ENCODE measurements at regions not wholly inside any gene's neighbourhood (a gene's known extent, or its start where the extent isn't known, plus 50 kb on each side); places are given as distances from the start of the nearest gene placed in this dataset.

- Mint-ChIP-seq H3K36me3 (no peaks in the 10 kb centered on the region), H3K4me3 (no peak overlapping the region), H3K27me3 (peaks cover 0 to 2% (median 0%) of the 10 kb centered on the region in 5 donors), H3K4me1 (no peaks in the 10 kb centered on the region), H3K9me3 (peaks cover 0 to 2% (median 0%) of the 10 kb centered on the region in 9 donors), H3K27ac (no peak overlapping the region)
- no peak for DNase-seq
- POLR2A ChIA-PET = no interaction called here
- ATAC-seq = no peak
These were observed 237.5 kb upstream of the CTSO start for GRCh38 chr4:156191044-156191781.

DNA sequence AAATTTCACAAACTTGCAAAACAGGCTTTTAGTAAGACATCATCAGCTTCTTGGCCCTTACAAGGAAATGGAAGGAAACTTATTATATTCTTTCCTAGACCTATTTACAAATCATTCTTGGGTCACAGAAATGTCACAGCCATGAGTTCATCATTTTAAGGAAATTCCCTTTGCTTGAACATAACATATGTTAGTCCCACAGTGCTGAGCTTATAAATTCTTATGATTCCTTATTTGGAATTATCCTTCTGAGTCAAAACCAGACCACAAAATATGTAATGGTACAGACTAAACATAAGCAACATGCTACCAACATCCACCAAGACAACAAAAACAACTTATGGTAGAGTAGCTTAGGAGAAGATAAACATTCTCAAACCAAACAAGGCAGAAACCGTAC, 236.9 kb upstream of the CTSO start:
- Mint-ChIP-seq H3K27me3 (peaks cover 0 to 2% (median 0%) of the 10 kb centered on the region in 5 donors), H3K36me3 (no peaks in the 10 kb centered on the region), H3K27ac (no peak overlapping the region), H3K9me3 (peaks cover 0 to 2% (median 0%) of the 10 kb centered on the region in 9 donors), H3K4me3 (no peak overlapping the region), H3K4me1 (no peaks in the 10 kb centered on the region)
- ATAC-seq (no peak), DNase-seq (no peak)
- POLR2A ChIA-PET = no interaction called here

DNA sequence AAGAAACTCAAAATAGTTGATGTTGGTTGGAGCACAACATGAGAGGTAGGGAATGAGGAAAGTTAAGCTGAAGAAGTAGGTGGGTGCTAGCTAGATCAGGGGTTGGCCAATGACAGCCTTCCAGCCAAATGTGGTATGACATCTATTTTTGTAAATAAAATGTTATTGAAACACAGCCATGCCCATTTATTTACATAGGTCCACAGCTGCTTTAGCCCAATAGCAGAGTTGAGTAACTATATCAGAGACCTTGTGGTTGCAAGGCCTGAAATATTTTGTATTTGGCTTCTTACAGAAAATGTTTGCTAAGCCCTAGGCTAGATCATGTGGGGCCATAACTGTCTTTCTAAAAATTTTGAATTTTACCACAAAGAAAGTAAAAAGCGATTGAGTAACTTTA, 234.9 kb upstream of the CTSO start:
- no peak for ATAC-seq
- Mint-ChIP-seq H3K4me1 (no peaks in the 10 kb centered on the region), H3K27ac (no peak overlapping the region), H3K36me3 (no peaks in the 10 kb centered on the region), H3K27me3 (peaks cover 0 to 2% (median 0%) of the 10 kb centered on the region in 5 donors), H3K9me3 (no peaks in the 10 kb centered on the region), H3K4me3 (no peak overlapping the region)
- POLR2A ChIA-PET = no interaction called here
- no peak for DNase-seq

GRCh38 chr4:156186111-156186510, 232.4 kb upstream of the CTSO start:
- no peaks in the 10 kb centered on the region for H3K36me3 Mint-ChIP-seq
- DNase-seq (no peak), ATAC-seq (no peak)
- no peak overlapping the region for H3K4me3 Mint-ChIP-seq
- no peaks in the 10 kb centered on the region for H3K9me3 Mint-ChIP-seq
- H3K27me3 Mint-ChIP-seq = peaks cover 0 to 2% (median 0%) of the 10 kb centered on the region in 5 donors
- no peaks in the 10 kb centered on the region for H3K4me1 Mint-ChIP-seq
- POLR2A ChIA-PET = no interaction called here
- no peak overlapping the region for H3K27ac Mint-ChIP-seq

GRCh38 chr4:156185514-156186055, 231.9 kb upstream of the CTSO start:
- H3K4me1 Mint-ChIP-seq = no peaks in the 10 kb centered on the region
- ATAC-seq = no peak
- H3K36me3 Mint-ChIP-seq = no peaks in the 10 kb centered on the region
- H3K27me3 Mint-ChIP-seq = no peaks in the 10 kb centered on the region
- no peaks in the 10 kb centered on the region for H3K9me3 Mint-ChIP-seq
- DNase-seq = no peak
- POLR2A ChIA-PET = no interaction called here
- no peak overlapping the region for H3K27ac Mint-ChIP-seq
- H3K4me3 Mint-ChIP-seq = no peak overlapping the region

DNA sequence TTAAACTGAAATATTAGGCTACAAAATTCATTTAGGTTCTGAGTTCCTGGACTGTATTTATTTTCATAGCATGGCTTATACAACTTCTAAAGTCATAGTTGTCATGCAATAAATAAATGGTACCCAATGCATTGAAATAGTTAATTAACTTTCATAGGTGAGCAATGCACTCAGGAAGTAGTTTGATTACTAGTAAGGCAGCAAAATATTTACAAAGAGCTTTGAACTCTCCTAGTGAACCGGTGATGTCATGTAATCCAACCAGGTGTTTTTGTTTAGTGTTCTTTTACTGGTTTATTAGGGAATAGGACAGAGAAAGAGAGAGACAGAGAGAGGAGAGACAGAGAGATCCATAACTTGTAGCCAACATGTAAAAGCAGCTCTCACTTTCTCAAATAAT, 228.6 kb upstream of the CTSO start:
- DNase-seq (no peak), ATAC-seq (no peak)
- Mint-ChIP-seq H3K4me3 (no peak overlapping the region), H3K4me1 (no peaks in the 10 kb centered on the region), H3K27me3 (no peaks in the 10 kb centered on the region), H3K36me3 (no peaks in the 10 kb centered on the region), H3K27ac (no peak overlapping the region), H3K9me3 (peaks cover 0 to 4% (median 0%) of the 10 kb centered on the region in 9 donors)
- POLR2A ChIA-PET = no interaction called here

DNA sequence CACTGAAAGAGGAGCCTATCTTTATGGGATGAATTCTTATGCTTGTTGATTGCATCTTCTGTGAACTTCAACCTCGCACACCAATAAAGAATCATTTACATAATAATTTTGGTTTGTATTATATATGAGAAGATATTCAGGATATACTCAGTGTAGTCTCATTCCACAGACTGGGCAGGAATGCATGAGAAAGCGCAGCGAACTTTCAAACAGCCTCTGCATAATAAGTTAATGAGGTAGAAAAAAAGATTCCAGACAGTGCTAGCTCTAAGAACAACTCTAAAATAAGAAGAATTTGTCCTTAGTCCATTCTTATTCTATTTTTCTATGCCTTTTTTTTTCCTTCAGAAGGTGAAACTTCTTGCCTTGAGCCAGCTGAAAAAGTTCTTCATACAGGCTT, 224.3 kb upstream of the CTSO start:
- ATAC-seq (no peak), DNase-seq (no peak)
- POLR2A ChIA-PET = no interaction called here
- H3K27me3 Mint-ChIP-seq = peaks cover 0 to 2% (median 0%) of the 10 kb centered on the region in 5 donors
- H3K9me3 Mint-ChIP-seq = peaks cover 0 to 9% (median 0%) of the 10 kb centered on the region in 9 donors
- no peaks in the 10 kb centered on the region for H3K4me1 Mint-ChIP-seq
- H3K4me3 Mint-ChIP-seq = no peak overlapping the region
- H3K27ac Mint-ChIP-seq = no peak overlapping the region
- H3K36me3 Mint-ChIP-seq = no peaks in the 10 kb centered on the region

GRCh38 chr4:156176896-156177295, 223.2 kb upstream of the CTSO start:
- peaks cover 0 to 12% (median 0%) of the 10 kb centered on the region in 9 donors for H3K9me3 Mint-ChIP-seq
- DNase-seq (no peak), ATAC-seq (no peak)
- no peak overlapping the region for H3K27ac Mint-ChIP-seq
- POLR2A ChIA-PET = interaction anchor here (0.5 kb wide), 1 partner anchor 1027 kb away, joined by 3 read pairs; no protein-coding TSS in a partner anchor
- H3K4me3 Mint-ChIP-seq = no peak overlapping the region
- peaks cover 0 to 2% (median 0%) of the 10 kb centered on the region in 5 donors for H3K27me3 Mint-ChIP-seq
- H3K36me3 Mint-ChIP-seq = no peaks in the 10 kb centered on the region
- no peaks in the 10 kb centered on the region for H3K4me1 Mint-ChIP-seq

DNA sequence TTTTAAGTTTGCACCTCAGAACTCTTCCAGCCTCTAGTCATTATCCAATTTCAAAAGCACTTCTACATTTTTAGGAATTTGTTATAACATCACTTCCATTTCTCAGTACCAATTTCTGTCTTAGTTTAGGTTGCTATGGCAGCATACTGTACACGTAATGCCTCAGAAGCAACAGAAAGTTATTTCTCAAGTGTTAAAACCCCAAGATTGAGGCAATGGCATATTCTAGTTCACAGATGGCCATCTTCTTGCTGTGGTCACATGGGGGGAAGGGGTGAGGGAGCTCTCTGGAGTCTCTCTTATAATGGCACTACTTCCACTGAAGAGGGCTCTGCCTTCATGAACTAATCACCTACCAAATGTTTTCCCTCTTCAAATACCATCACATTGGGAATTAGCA, 220.3 kb upstream of the CTSO start:
- Mint-ChIP-seq H3K27ac (no peak overlapping the region), H3K4me1 (no peaks in the 10 kb centered on the region), H3K36me3 (no peaks in the 10 kb centered on the region), H3K27me3 (peaks cover 0 to 2% (median 0%) of the 10 kb centered on the region in 5 donors), H3K9me3 (peaks cover 0 to 12% (median 0%) of the 10 kb centered on the region in 9 donors), H3K4me3 (no peak overlapping the region)
- POLR2A ChIA-PET = no interaction called here
- no peak for ATAC-seq
- DNase-seq = no peak

GRCh38 chr4:156173486-156173885, 219.8 kb upstream of the CTSO start:
- no peaks in the 10 kb centered on the region for H3K4me1 Mint-ChIP-seq
- H3K27ac Mint-ChIP-seq = no peak overlapping the region
- no peak for DNase-seq
- POLR2A ChIA-PET = no interaction called here
- no peak overlapping the region for H3K4me3 Mint-ChIP-seq
- H3K36me3 Mint-ChIP-seq = no peaks in the 10 kb centered on the region
- H3K27me3 Mint-ChIP-seq = peaks cover 0 to 2% (median 0%) of the 10 kb centered on the region in 5 donors
- peaks cover 0 to 9% (median 0%) of the 10 kb centered on the region in 9 donors for H3K9me3 Mint-ChIP-seq
- no peak for ATAC-seq

DNA sequence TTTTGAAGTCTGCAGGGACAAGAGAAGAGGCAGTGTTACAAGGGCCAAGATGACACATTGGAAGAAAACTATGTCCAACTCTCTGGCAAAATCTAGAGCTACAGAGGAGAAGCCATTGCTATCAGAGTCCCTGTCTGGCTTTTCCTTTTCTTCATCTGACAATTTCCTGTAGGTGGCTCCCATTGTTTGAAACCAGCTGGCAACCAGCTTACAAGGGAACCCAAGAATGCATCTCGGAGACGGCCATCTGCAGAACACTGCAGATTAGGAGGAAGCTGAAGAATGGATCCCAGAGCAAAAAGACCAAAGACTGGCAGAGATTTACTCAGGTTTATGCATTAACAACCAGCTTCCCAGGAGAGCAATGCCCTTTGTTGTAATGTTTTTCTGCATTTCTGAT, 216.2 kb upstream of the CTSO start:
- DNase-seq (no peak), ATAC-seq (no peak)
- no peaks in the 10 kb centered on the region for H3K36me3 Mint-ChIP-seq
- H3K4me3 Mint-ChIP-seq = no peak overlapping the region
- POLR2A ChIA-PET = no interaction called here
- H3K27ac Mint-ChIP-seq = no peak overlapping the region
- H3K4me1 Mint-ChIP-seq = no peaks in the 10 kb centered on the region
- H3K9me3 Mint-ChIP-seq = peaks cover 0 to 9% (median 0%) of the 10 kb centered on the region in 9 donors
- H3K27me3 Mint-ChIP-seq = peaks cover 0 to 2% (median 0%) of the 10 kb centered on the region in 5 donors

- Mint-ChIP-seq H3K4me3 (no peak overlapping the region), H3K36me3 (no peaks in the 10 kb centered on the region), H3K9me3 (peaks cover 0 to 9% (median 0%) of the 10 kb centered on the region in 9 donors), H3K27ac (no peak overlapping the region), H3K27me3 (peaks cover 0 to 2% (median 0%) of the 10 kb centered on the region in 5 donors), H3K4me1 (no peaks in the 10 kb centered on the region)
- POLR2A ChIA-PET = no interaction called here
- DNase-seq (no peak), ATAC-seq (no peak)
These were observed 215.3 kb upstream of the CTSO start for GRCh38 chr4:156169011-156169410.

- ATAC-seq = no peak
- Mint-ChIP-seq H3K4me3 (no peak overlapping the region), H3K27ac (no peak overlapping the region), H3K9me3 (peaks cover 0 to 5% (median 0%) of the 10 kb centered on the region in 9 donors), H3K36me3 (no peaks in the 10 kb centered on the region), H3K4me1 (no peaks in the 10 kb centered on the region), H3K27me3 (no peaks in the 10 kb centered on the region)
- POLR2A ChIA-PET = no interaction called here
- no peak for DNase-seq
These were observed 214.6 kb upstream of the CTSO start for GRCh38 chr4:156168288-156168687.

- Mint-ChIP-seq H3K4me1 (no peaks in the 10 kb centered on the region), H3K9me3 (peaks cover 0 to 3% (median 0%) of the 10 kb centered on the region in 9 donors), H3K4me3 (no peak overlapping the region), H3K36me3 (no peaks in the 10 kb centered on the region), H3K27ac (no peak overlapping the region), H3K27me3 (no peaks in the 10 kb centered on the region)
- POLR2A ChIA-PET = no interaction called here
- ATAC-seq = no peak
- no peak for DNase-seq
These were observed 205.1 kb upstream of the CTSO start for GRCh38 chr4:156158747-156159146.
